Epithelial cell of esophagus (primary cell): ENCODE measurements at regions not wholly inside any gene's neighbourhood (a gene's known extent, or its start where the extent isn't known, plus 50 kb on each side); places are given as distances from the start of the nearest gene placed in this dataset.

Experiments
- DNase-seq: peaks from one replicate; pipeline ENCODE4 v3.0.0; 2010; ENCODE audit warnings: low read depth
- H3K4me3 ChIP-seq: 2 replicates; pipeline ENCODE4 v1.5.1; 2011; ENCODE audit warnings: mild to moderate bottlenecking, low read length, control low read depth
- CTCF ChIP-seq: IDR thresholded peaks from 2 replicates; pipeline ENCODE4 v1.5.1; 2011; ENCODE audit warnings: low read depth, mild to moderate bottlenecking, low read length, control low read depth, inconsistent platforms; ENCODE audit not compliant: insufficient read depth; ENCODE audit errors: missing control alignments

- DNase-seq = no peak
- TF ChIP-seq CTCF = no peak
- no peak overlapping the region for H3K4me3 ChIP-seq
These were observed 157.4 kb upstream of the SOX1 start for GRCh38 chr13:111909501-111909900.

- H3K4me3 ChIP-seq = no peak overlapping the region
- no peak for DNase-seq
- no peak for TF ChIP-seq CTCF
These were observed 156.8 kb upstream of the SOX1 start for GRCh38 chr13:111909971-111910671.

- H3K4me3 ChIP-seq = no peak overlapping the region
- no peak for TF ChIP-seq CTCF
- DNase-seq = no peak
These were observed 155.7 kb upstream of the SOX1 start for GRCh38 chr13:111911121-111911720.

- H3K4me3 ChIP-seq = no peak overlapping the region
- no peak for DNase-seq
- no peak for TF ChIP-seq CTCF
These were observed 155.0 kb upstream of the SOX1 start for GRCh38 chr13:111911754-111912452.

GRCh38 chr13:111912453-111912866 lies 154.5 kb upstream of the SOX1 start:
- no peak for TF ChIP-seq CTCF
- DNase-seq = no peak

GRCh38 chr13:111912991-111913760 lies 153.8 kb upstream of the SOX1 start:
- DNase-seq = no peak
- no peak overlapping the region for H3K4me3 ChIP-seq
- no peak for TF ChIP-seq CTCF

More at GRCh38 chr13:111912453-111912866, 154.5 kb upstream of the SOX1 start:
- H3K4me3 ChIP-seq = no peak overlapping the region
